Body of pancreas (tissue), 4 donors: ENCODE measurements at regions not wholly inside any gene's neighbourhood (a gene's known extent, or its start where the extent isn't known, plus 50 kb on each side); places are given as distances from the start of the nearest gene placed in this dataset.
A peak's percentile ranks its signal among the peaks of the same experiment; 100 is the strongest.

ENCODE experiments used
- ATAC-seq: fragments of 150-250 bp; one replicate; pipeline ENCODE4 v1.9.1; 2016
- DNase-seq, 4 donors: peaks; one replicate each; pipeline ENCODE4 v3.0.0-alpha.2; 2019
- H3K27ac ChIP-seq, 4 donors: fragments of 200-600 bp; sonication (generic); 1 replicate in 3 of 4; 2 replicates in 1 of 4; pipeline versions ENCODE4 v1.5.1 to v1.6.1; 2016 to 2019; ENCODE audit warnings: mild to moderate bottlenecking in 1 of 4, mixed read lengths in 1 of 4, moderate library complexity in 1 of 4
- H3K27me3 ChIP-seq, 2 donors: fragments of 200-600 bp; sonication (generic); one replicate each; pipeline ENCODE4 v1.6.0; 2016; ENCODE audit warnings: mild to moderate bottlenecking in 1 of 2
- H3K36me3 ChIP-seq, 2 donors: fragments of 200-600 bp; sonication (generic); replicated peaks in 1 of 2; 2 replicates each; pipeline ENCODE4 v1.5.1; 2016; ENCODE audit warnings: low read depth in 2 of 2; ENCODE audit not compliant: insufficient read depth in 1 of 2
- H3K4me1 ChIP-seq: fragments of 200-600 bp; sonication (generic); one replicate; pipeline ENCODE4 v1.6.0; 2016
- H3K4me3 ChIP-seq, 2 donors: fragments of 200-600 bp; sonication (generic); 1 replicate in 1 of 2; 2 replicates in 1 of 2; pipeline ENCODE4 v1.5.1; 2016 to 2019
- H3K9me3 ChIP-seq, 3 donors: fragments of 200-600 bp; sonication (generic); 1 replicate in 2 of 3; 2 replicates in 1 of 3; pipeline ENCODE4 v1.5.1; 2016
- POLR2A ChIP-seq, 3 donors: fragments of 450-650 bp; IDR thresholded peaks; one replicate each; pipeline ENCODE4 v1.6.1; 2016; ENCODE audit warnings: antibody characterized with exemption in 3 of 3, mild to moderate bottlenecking in 2 of 3
- WGBS, 2 donors: methylation state at CpG; one replicate each; pipeline ENCODE4 v1.1.5; 2017; 5-methylcytosine and 5-hydroxymethylcytosine counted together
- intact Hi-C: fragments of 100-400 bp; cut with DNase I; formaldehyde crosslinking; loops from one replicate; pipeline ENCODE4 v1.15.1; 2023
- TF ChIP-seq, protein P1 (sequence below), 7 experiments: fragments of 450-650 bp in 4 of 7; fragments of 200-600 bp in 3 of 7; sonication (generic) in 3 of 7; IDR thresholded peaks; one replicate each; pipeline ENCODE4 v1.5.1; 2016 to 2019; ENCODE audit warnings: antibody characterized with exemption in 7 of 7

- ATAC-seq (peak; percentile 48), DNase-seq (peak in 3 of 4 donors; percentile 14 to 17 (median 16))
- Histone ChIP-seq H3K27me3 (no peaks in the 10 kb centered on the region), H3K4me1 (peaks cover 27% of the 10 kb centered on the region), H3K27ac (no peak overlapping the region), H3K36me3 (no peaks in the 10 kb centered on the region), H3K4me3 (no peak overlapping the region), H3K9me3 (no peaks in the 10 kb centered on the region)
- intact Hi-C loops = no loop called here
- TF ChIP-seq POLR2A (IDR thresholded peaks at IDR 0.05) = no peak
- TF ChIP-seq, protein P1, sequence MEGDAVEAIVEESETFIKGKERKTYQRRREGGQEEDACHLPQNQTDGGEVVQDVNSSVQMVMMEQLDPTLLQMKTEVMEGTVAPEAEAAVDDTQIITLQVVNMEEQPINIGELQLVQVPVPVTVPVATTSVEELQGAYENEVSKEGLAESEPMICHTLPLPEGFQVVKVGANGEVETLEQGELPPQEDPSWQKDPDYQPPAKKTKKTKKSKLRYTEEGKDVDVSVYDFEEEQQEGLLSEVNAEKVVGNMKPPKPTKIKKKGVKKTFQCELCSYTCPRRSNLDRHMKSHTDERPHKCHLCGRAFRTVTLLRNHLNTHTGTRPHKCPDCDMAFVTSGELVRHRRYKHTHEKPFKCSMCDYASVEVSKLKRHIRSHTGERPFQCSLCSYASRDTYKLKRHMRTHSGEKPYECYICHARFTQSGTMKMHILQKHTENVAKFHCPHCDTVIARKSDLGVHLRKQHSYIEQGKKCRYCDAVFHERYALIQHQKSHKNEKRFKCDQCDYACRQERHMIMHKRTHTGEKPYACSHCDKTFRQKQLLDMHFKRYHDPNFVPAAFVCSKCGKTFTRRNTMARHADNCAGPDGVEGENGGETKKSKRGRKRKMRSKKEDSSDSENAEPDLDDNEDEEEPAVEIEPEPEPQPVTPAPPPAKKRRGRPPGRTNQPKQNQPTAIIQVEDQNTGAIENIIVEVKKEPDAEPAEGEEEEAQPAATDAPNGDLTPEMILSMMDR (IDR thresholded peaks at IDR 0.05) = no peak
- 56 to 57% methylated on average over 2 of the region's 2 CpGs for WGBS, 2 donors
Measured at GRCh38 chr1:175810305-175810704, 66.9 kb upstream of the TNR start.

GRCh38 chr1:175808999-175809398 lies 65.6 kb upstream of the TNR start:
- ATAC-seq (no peak), DNase-seq (no peak)
- no peaks in the 10 kb centered on the region for H3K9me3 ChIP-seq
- intact Hi-C loops = no loop called here
- TF ChIP-seq, protein P1 (IDR thresholded peaks at IDR 0.05) = no peak
- no peak for TF ChIP-seq POLR2A (IDR thresholded peaks at IDR 0.05)
- H3K4me1 ChIP-seq = peaks cover 40% of the 10 kb centered on the region
- no peaks in the 10 kb centered on the region for H3K36me3 ChIP-seq
- H3K4me3 ChIP-seq = no peak overlapping the region
- H3K27ac ChIP-seq = no peak overlapping the region
- no peaks in the 10 kb centered on the region for H3K27me3 ChIP-seq

DNA sequence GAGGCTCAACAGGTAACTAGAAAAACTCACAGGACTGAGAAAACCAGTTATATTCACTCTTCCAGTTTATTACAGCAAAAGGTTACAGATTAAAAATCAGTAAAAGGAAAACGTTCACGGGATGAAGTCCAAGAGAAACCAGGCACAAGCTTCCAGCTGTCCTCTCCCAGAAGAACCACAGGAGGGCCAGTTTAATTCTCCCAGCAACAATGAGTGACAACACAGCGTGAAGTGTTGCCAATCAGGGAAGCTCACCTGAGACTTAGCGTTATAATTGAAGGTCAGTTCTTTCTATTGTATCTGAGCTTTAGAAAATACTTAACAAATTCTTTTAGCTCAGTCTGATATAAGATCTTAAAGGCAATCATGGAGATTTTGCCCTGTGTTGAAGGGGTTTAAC lies 65.2 kb upstream of the TNR start:
- ATAC-seq = peak; percentile 65
- 8 to 15% methylated on average over 4 of the region's 4 CpGs for WGBS, 2 donors

GRCh38 chr1:175804561-175804960 lies 61.2 kb upstream of the TNR start:
- H3K4me3 ChIP-seq = no peak overlapping the region
- H3K4me1 ChIP-seq = peaks cover 50% of the 10 kb centered on the region
- ATAC-seq (peak; percentile 56), DNase-seq (no peak)
- H3K9me3 ChIP-seq = no peaks in the 10 kb centered on the region
- TF ChIP-seq, protein P1 (IDR thresholded peaks at IDR 0.05) = no peak
- TF ChIP-seq POLR2A (IDR thresholded peaks at IDR 0.05) = no peak
- intact Hi-C loops = no loop called here
- WGBS, 2 donors = 71 to 77% methylated on average over 3 of the region's 3 CpGs
- H3K27me3 ChIP-seq = no peaks in the 10 kb centered on the region
- H3K36me3 ChIP-seq = no peaks in the 10 kb centered on the region
- H3K27ac ChIP-seq = no peak overlapping the region

More for the DNA sequence above, 65.2 kb upstream of the TNR start:
- Histone ChIP-seq H3K27ac (no peak overlapping the region), H3K27me3 (no peaks in the 10 kb centered on the region), H3K9me3 (no peaks in the 10 kb centered on the region), H3K4me3 (no peak overlapping the region), H3K36me3 (no peaks in the 10 kb centered on the region), H3K4me1 (peaks cover 44% of the 10 kb centered on the region)
- intact Hi-C loops = no loop called here
- no peak for TF ChIP-seq POLR2A (IDR thresholded peaks at IDR 0.05)
- TF ChIP-seq, protein P1 (IDR thresholded peaks at IDR 0.05) = peak in 3 of 7 experiments; percentile 18 to 28 (median 20)
- DNase-seq = peak; percentile 17 to 43 (median 36)

DNA sequence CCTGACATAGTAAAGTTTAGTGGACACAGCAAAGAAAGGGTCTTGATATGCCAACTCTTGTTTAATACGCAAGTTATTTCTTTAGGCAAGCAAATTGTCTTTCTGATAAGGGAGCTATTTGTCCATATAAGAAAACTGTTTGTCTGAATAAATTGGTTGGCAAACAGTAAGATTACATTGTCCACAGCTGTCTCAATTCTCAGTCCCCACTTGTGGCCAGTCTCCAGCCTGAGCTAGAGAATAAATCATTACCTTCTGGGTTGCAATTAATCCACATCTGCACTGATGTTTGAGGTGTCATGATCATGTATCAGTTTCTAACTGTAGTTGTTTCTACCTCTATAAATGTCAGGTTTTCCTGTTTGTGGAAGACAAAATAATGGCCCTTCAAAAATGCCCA lies 60.0 kb upstream of the TNR start:
- peaks cover 39% of the 10 kb centered on the region for H3K4me1 ChIP-seq
- H3K27me3 ChIP-seq = no peaks in the 10 kb centered on the region
- no peak overlapping the region for H3K4me3 ChIP-seq
- peak in 3 of 4 donors; percentile 17 to 60 (median 42) for DNase-seq
- intact Hi-C loops = no loop called here
- peak; percentile 74 for ATAC-seq
- no peaks in the 10 kb centered on the region for H3K9me3 ChIP-seq
- H3K27ac ChIP-seq = peak overlapping the region in 2 of 4 donors; percentile 12 to 29
- no peaks in the 10 kb centered on the region for H3K36me3 ChIP-seq
- 33 to 34% methylated on average over 1 of the region's 1 CpG for WGBS, 2 donors
- TF ChIP-seq POLR2A (IDR thresholded peaks at IDR 0.05) = no peak
- TF ChIP-seq, protein P1 (IDR thresholded peaks at IDR 0.05) = no peak
